Right atrium auricular region (tissue), 2 donors: ENCODE measurements at regions not wholly inside any gene's neighbourhood (a gene's known extent, or its start where the extent isn't known, plus 50 kb on each side); places are given as distances from the start of the nearest gene placed in this dataset.

ENCODE experiments used
- DNase-seq: peaks from one replicate; pipeline ENCODE4 v3.0.0-alpha.2; 2019; ENCODE audit warnings: low spot score
- H3K27ac ChIP-seq, 2 donors: fragments of 200-600 bp; sonication (generic); 1 replicate in 1 of 2; 2 replicates in 1 of 2; pipeline ENCODE4 v1.5.1; 2016 to 2019
- H3K27me3 ChIP-seq, 2 donors: fragments of 200-600 bp; sonication (generic); one replicate each; pipeline versions ENCODE4 v1.5.1 to v1.6.0; 2017 to 2019
- H3K36me3 ChIP-seq: fragments of 200-600 bp; sonication (generic); one replicate; pipeline ENCODE4 v1.5.1; 2016
- H3K4me1 ChIP-seq, 2 donors: fragments of 200-600 bp; sonication (generic); one replicate each; pipeline versions ENCODE4 v1.5.1 to v1.6.0; 2017 to 2019
- H3K4me3 ChIP-seq, 2 donors: fragments of 200-600 bp; sonication (generic); 1 replicate in 1 of 2; 2 replicates in 1 of 2; pipeline ENCODE4 v1.5.1; 2017 to 2019; ENCODE audit warnings: mild to moderate bottlenecking in 1 of 2, moderate library complexity in 1 of 2
- H3K9me3 ChIP-seq, 2 donors: fragments of 200-600 bp; sonication (generic); one replicate each; pipeline ENCODE4 v1.5.1; 2019
- TF ChIP-seq, protein P1 (sequence below), 2 donors: fragments of 200-600 bp; sonication (generic); IDR thresholded peaks; one replicate each; pipeline ENCODE4 v1.5.1; 2019; ENCODE audit warnings: antibody characterized with exemption in 2 of 2

DNA sequence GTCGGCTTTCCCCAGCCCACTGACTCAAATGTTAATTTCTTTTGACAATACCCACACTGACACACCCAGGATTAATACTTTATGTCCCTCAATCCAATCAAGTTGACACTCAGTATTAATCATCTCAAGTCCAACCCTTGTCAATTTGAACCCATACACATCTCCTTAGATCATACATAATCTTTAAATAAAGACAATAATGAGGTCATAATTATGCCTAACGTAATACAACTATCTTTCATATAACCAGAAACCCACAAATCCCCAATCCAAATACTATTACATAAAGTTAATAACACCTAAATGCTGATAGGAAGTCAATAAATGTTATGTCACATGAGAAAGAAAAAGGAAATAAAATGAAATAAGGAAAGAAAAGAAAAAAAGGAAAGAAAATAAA is 934.2 kb downstream of the CDH9 start:
- Histone ChIP-seq H3K4me1 (no peaks in the 10 kb centered on the region), H3K36me3 (no peaks in the 10 kb centered on the region), H3K27ac (no peak overlapping the region), H3K9me3 (no peaks in the 10 kb centered on the region), H3K27me3 (no peaks in the 10 kb centered on the region), H3K4me3 (no peak overlapping the region)
- DNase-seq = no peak
- TF ChIP-seq, protein P1, sequence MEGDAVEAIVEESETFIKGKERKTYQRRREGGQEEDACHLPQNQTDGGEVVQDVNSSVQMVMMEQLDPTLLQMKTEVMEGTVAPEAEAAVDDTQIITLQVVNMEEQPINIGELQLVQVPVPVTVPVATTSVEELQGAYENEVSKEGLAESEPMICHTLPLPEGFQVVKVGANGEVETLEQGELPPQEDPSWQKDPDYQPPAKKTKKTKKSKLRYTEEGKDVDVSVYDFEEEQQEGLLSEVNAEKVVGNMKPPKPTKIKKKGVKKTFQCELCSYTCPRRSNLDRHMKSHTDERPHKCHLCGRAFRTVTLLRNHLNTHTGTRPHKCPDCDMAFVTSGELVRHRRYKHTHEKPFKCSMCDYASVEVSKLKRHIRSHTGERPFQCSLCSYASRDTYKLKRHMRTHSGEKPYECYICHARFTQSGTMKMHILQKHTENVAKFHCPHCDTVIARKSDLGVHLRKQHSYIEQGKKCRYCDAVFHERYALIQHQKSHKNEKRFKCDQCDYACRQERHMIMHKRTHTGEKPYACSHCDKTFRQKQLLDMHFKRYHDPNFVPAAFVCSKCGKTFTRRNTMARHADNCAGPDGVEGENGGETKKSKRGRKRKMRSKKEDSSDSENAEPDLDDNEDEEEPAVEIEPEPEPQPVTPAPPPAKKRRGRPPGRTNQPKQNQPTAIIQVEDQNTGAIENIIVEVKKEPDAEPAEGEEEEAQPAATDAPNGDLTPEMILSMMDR (IDR thresholded peaks at IDR 0.05) = no peak

DNA sequence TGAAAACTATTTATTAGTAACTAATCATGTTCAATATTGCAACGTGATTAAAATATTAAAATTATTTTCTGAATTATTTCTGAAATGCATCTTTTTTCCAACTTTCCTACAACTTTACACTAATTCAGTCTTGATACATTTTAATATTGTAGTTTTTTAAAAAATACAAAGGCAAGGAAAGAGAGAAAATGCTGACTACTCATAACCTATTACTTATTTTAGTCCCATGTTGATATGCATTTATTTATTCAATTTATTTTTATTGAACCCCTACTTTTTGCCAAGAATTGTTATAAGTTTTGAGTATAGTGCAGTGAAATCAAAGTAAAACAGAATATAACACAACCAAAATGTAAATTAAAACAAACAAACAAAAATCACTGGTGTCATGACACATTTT is 978.2 kb downstream of the CDH9 start:
- Histone ChIP-seq H3K4me3 (no peak overlapping the region), H3K36me3 (no peaks in the 10 kb centered on the region), H3K27me3 (no peaks in the 10 kb centered on the region), H3K27ac (no peak overlapping the region), H3K4me1 (no peaks in the 10 kb centered on the region), H3K9me3 (no peaks in the 10 kb centered on the region)
- no peak for DNase-seq
- TF ChIP-seq, protein P1 (IDR thresholded peaks at IDR 0.05) = no peak

DNA sequence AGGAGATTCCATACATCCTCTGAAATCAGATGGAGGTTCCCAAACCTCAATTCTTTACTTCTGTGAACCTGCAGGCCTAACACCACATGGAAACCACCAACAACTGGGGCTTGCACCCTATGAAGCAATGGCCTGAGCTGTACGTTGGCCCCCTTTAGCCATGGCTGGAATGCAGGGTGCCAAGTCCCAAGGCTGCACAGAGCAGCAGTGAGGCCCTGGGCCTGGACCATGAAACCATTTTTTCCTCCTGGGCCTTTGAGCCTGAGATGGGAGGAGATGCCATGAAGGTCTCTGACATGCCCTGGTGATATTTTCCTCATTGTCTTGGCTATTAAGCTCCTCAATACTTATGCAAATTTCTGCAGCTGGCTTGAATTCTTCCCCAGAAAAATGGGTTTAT is 983.8 kb downstream of the CDH9 start:
- DNase-seq = no peak
- H3K27ac ChIP-seq = no peak overlapping the region
- H3K27me3 ChIP-seq = no peaks in the 10 kb centered on the region
- TF ChIP-seq, protein P1 (IDR thresholded peaks at IDR 0.05) = no peak
- H3K9me3 ChIP-seq = no peaks in the 10 kb centered on the region
- H3K36me3 ChIP-seq = no peaks in the 10 kb centered on the region
- no peaks in the 10 kb centered on the region for H3K4me1 ChIP-seq
- H3K4me3 ChIP-seq = no peak overlapping the region

DNA sequence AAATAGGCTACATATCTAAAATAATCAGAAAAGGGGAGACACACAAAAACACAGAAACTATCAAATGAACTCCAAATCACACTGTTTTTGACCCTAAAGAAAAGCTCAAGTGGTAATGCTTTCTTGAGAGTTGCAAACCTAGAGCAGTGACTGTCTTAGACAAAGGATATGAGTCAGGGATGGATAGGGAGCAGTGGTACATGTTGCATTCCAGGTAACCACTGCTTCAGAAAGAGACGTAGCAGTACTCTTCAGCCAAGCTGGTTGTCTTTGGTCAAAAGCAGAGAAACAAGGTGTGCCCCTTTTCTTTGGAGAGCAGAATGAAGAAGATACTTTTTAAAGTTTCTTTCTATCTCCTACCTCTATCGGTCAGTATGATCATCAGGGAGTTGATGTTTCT is 1003.6 kb downstream of the CDH9 start:
- Histone ChIP-seq H3K4me3 (no peak overlapping the region), H3K4me1 (no peaks in the 10 kb centered on the region), H3K36me3 (no peaks in the 10 kb centered on the region), H3K27ac (no peak overlapping the region), H3K27me3 (no peaks in the 10 kb centered on the region), H3K9me3 (no peaks in the 10 kb centered on the region)
- TF ChIP-seq, protein P1 (IDR thresholded peaks at IDR 0.05) = no peak
- DNase-seq = no peak

DNA sequence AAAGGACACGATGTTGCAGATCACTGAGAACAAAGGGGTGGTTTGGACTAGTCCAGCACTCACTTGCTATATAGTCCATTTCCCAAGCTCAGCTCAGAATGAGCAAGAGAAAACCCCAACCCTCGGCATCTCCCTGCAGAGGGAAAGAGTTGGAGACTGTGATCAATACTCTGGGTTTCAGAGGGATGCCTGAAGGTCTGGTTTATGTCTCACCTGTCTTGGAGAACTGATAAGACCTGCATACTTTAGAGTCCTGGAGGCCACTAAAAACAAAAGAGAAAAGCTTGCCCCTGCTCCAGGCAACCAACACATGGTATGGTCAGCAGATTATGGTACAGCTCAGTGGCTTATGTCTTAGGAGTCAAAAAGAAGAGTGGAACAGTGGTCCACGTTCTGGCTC is 1006.9 kb downstream of the CDH9 start:
- DNase-seq = no peak
- no peaks in the 10 kb centered on the region for H3K4me1 ChIP-seq
- no peaks in the 10 kb centered on the region for H3K36me3 ChIP-seq
- no peaks in the 10 kb centered on the region for H3K9me3 ChIP-seq
- TF ChIP-seq, protein P1 (IDR thresholded peaks at IDR 0.05) = no peak
- no peak overlapping the region for H3K4me3 ChIP-seq
- H3K27me3 ChIP-seq = no peaks in the 10 kb centered on the region
- H3K27ac ChIP-seq = no peak overlapping the region

DNA sequence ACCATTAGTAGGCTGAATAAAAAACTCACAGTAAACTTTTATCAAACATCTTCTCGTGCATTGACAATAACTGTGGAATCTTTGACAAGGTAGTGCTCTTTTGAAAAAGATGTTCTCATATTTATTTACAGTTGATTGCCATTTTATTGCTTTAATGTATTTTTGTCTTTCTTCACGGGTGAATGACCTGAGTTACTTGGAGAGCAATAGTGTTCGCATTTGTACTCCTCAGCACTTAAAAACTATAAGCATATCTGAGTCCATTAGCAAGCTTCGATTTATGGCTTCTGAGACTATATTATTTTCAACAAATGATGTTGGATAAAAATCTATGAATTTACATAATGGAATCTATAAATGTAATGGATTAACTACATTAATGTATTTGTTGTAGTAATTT is 1012.3 kb downstream of the CDH9 start:
- TF ChIP-seq, protein P1 (IDR thresholded peaks at IDR 0.05) = no peak
- no peak for DNase-seq
- Histone ChIP-seq H3K36me3 (no peaks in the 10 kb centered on the region), H3K4me3 (no peak overlapping the region), H3K9me3 (no peaks in the 10 kb centered on the region), H3K4me1 (no peaks in the 10 kb centered on the region), H3K27me3 (no peaks in the 10 kb centered on the region), H3K27ac (no peak overlapping the region)
